DLD1 (cell line): ENCODE measurements at regions not wholly inside any gene's neighbourhood (a gene's known extent, or its start where the extent isn't known, plus 50 kb on each side); places are given as distances from the start of the nearest gene placed in this dataset.
"Not testable (repeated sequence)": the region's sequence is repeated elsewhere in the genome, so short reads cannot be mapped to it uniquely, and the experiment has no call there.

Experiments used
- in situ Hi-C: cut with HindIII; loops from 2 replicates; pipeline ENCODE4 v1.10.0; 2017; ENCODE audit warnings: low sequenced_read_pairs

- in situ Hi-C loops, result no loop called here
Measured at GRCh38 chr11:109480251-109480650, 58.3 kb downstream of the C11orf87 start.

- in situ Hi-C loops, result no loop called here
Measured at GRCh38 chr11:109486129-109486528, 64.1 kb downstream of the C11orf87 start.

GRCh38 chr11:109490953-109491635 is 69.1 kb downstream of the C11orf87 start:
- in situ Hi-C loops, result no loop called here

- in situ Hi-C loops, result no loop called here
Measured at GRCh38 chr11:109506115-109506514, 84.1 kb downstream of the C11orf87 start.

GRCh38 chr11:109507331-109507730 is 85.3 kb downstream of the C11orf87 start:
- in situ Hi-C loops, result no loop called here

- in situ Hi-C loops, result no loop called here
Measured at GRCh38 chr11:109507836-109508561, 86.0 kb downstream of the C11orf87 start.

GRCh38 chr11:109508943-109509342 is 87.0 kb downstream of the C11orf87 start:
- in situ Hi-C loops, result no loop called here

- in situ Hi-C loops, result no loop called here
Measured at GRCh38 chr11:109510316-109510715, 88.3 kb downstream of the C11orf87 start.

GRCh38 chr11:109511598-109511997 is 89.6 kb downstream of the C11orf87 start:
- in situ Hi-C loops, result no loop called here

GRCh38 chr11:109512249-109512648 is 90.3 kb downstream of the C11orf87 start:
- in situ Hi-C loops, result no loop called here

GRCh38 chr11:109512680-109513079 is 90.7 kb downstream of the C11orf87 start:
- in situ Hi-C loops, result no loop called here

GRCh38 chr11:109514313-109515018 is 92.5 kb downstream of the C11orf87 start:
- in situ Hi-C loops, result no loop called here

GRCh38 chr11:109519253-109519652 is 97.3 kb downstream of the C11orf87 start:
- in situ Hi-C loops, result no loop called here

GRCh38 chr11:109521571-109522086 is 99.6 kb downstream of the C11orf87 start:
- in situ Hi-C loops, result no loop called here

- in situ Hi-C loops, result no loop called here
Measured at GRCh38 chr11:109522116-109522755, 100.2 kb downstream of the C11orf87 start.

GRCh38 chr11:109525636-109526035 is 103.6 kb downstream of the C11orf87 start:
- in situ Hi-C loops, result not testable (repeated sequence)

- in situ Hi-C loops, result no loop called here
Measured at GRCh38 chr11:109526061-109526460, 104.1 kb downstream of the C11orf87 start.

- in situ Hi-C loops, result no loop called here
Measured at GRCh38 chr11:109526931-109527330, 104.9 kb downstream of the C11orf87 start.

GRCh38 chr11:109527496-109527895 is 105.5 kb downstream of the C11orf87 start:
- in situ Hi-C loops, result no loop called here

- in situ Hi-C loops, result no loop called here
Measured at GRCh38 chr11:109547356-109548027, 125.5 kb downstream of the C11orf87 start.

GRCh38 chr11:109552376-109552775 is 130.4 kb downstream of the C11orf87 start:
- in situ Hi-C loops, result no loop called here
